Transverse colon (tissue), 4 donors: ENCODE measurements at regions not wholly inside any gene's neighbourhood (a gene's known extent, or its start where the extent isn't known, plus 50 kb on each side); places are given as distances from the start of the nearest gene placed in this dataset.
A peak's percentile ranks its signal among the peaks of the same experiment; 100 is the strongest.

ENCODE experiments used
- DNase-seq: peaks from one replicate; pipeline ENCODE4 v3.0.0-alpha.2; 2019
- H3K27ac ChIP-seq, 4 donors: fragments of 200-600 bp; sonication (generic); 2 replicates each; pipeline ENCODE4 v1.5.1; 2016 to 2018; ENCODE audit warnings: inconsistent platforms in 4 of 4
- H3K27me3 ChIP-seq: fragments of 200-600 bp; sonication (generic); 2 replicates; pipeline ENCODE4 v1.5.1; 2017; ENCODE audit warnings: inconsistent platforms
- H3K36me3 ChIP-seq, 4 donors: fragments of 200-600 bp; sonication (generic); 2 replicates each; pipeline ENCODE4 v1.5.1; 2017 to 2019; ENCODE audit warnings: inconsistent platforms in 4 of 4
- H3K4me1 ChIP-seq, 4 donors: fragments of 200-600 bp; sonication (generic); 2 replicates each; pipeline ENCODE4 v1.5.1; 2017 to 2020; ENCODE audit warnings: inconsistent platforms in 4 of 4
- H3K4me3 ChIP-seq, 4 donors: fragments of 200-600 bp; sonication (generic); 1 replicate in 1 of 4; 2 replicates in 3 of 4; pipeline versions ENCODE4 v1.5.1 to v1.6.1; 2017 to 2019; ENCODE audit warnings: inconsistent platforms in 4 of 4
- H3K9me3 ChIP-seq, 2 donors: fragments of 200-600 bp; sonication (generic); 2 replicates each; pipeline ENCODE4 v1.5.1; 2017 to 2019; ENCODE audit warnings: inconsistent platforms in 2 of 2
- EP300 ChIP-seq: sonication (generic); formaldehyde crosslinking; IDR thresholded peaks from one replicate; pipeline ENCODE4 v1.6.1; 2017; ENCODE audit warnings: antibody characterized with exemption, low read depth
- POLR2A ChIP-seq: fragments of 450-650 bp; IDR thresholded peaks from one replicate; pipeline ENCODE4 v1.6.1; 2016; ENCODE audit warnings: antibody characterized with exemption, mild to moderate bottlenecking, moderate library complexity
- POLR2AphosphoS5 ChIP-seq, 3 donors: sonication (generic); formaldehyde crosslinking; IDR thresholded peaks; one replicate each; pipeline ENCODE4 v1.6.1; 2016; ENCODE audit warnings: antibody characterized with exemption in 3 of 3
- WGBS, 2 donors: methylation state at CpG; one replicate each; pipeline ENCODE4 v1.1.5; 2018; ENCODE audit warnings: low coverage in 1 of 2; 5-methylcytosine and 5-hydroxymethylcytosine counted together
- in situ Hi-C, 4 donors: fragments of 200-750 bp; cut with MboI; loops; one replicate each; pipeline versions ENCODE4 v1.15.0 to v1.15.1; 2017; ENCODE audit warnings: low sequenced_read_pairs in 3 of 4, low pct_ligation_motif_present in 1 of 4, low pct_unique_long_range_greater_than_20kb in 1 of 4
- intact Hi-C: fragments of 100-400 bp; cut with DNase I; formaldehyde crosslinking; loops from one replicate; pipeline ENCODE4 v1.15.1; 2023; ENCODE audit warnings: low total_unique reads
- TF ChIP-seq, protein P1 (sequence below), 5 experiments: fragments of 200-600 bp in 3 of 5; fragments of 450-650 bp in 2 of 5; sonication (generic) in 3 of 5; IDR thresholded peaks; 1 replicate in 2 of 5; 2 replicates in 3 of 5; pipeline ENCODE4 v1.5.1; 2016 to 2017; ENCODE audit warnings: antibody characterized with exemption in 5 of 5, inconsistent platforms in 3 of 5, mild to moderate bottlenecking in 2 of 5, moderate library complexity in 1 of 5

DNA sequence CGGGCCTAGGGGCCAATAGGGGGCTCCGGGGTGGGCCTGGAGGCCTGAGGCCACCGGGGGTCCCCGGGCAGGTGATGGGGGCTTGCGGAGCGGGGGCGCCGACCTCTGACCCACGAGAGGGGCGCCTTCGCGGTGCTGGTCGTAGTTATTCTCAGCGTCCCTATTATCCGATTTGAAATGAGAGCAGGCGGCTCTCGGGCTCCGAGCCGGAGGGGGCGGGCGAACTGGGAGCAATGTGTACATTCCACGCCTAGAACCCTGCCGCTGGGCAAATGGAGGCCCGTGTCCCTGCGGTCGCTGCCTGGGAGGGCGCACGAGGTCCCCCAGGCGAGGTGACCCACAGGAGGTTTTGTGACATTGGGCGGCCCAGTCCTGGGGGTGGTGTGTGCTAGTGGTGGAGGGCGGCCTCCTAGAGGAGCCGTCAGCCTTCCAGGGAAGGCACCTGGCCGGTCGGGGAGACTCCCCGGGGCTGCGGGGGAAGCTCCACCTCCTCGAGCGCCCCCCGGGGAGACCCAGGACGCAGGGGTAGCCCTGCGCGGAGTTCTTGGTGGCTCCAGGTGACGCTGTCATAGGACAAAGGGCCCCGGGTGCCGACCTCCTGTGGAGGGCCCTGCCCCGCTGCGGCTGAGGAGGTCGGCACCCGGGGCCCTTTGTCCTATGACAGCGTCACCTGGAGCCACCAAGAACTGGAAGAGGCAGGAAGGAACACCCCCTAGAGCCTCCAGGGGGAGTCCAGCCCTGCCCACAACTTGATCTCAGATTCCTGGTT, 102.6 kb upstream of the PRKX start:
- peak overlapping the region; percentile 82 to 99 (median 86) for H3K4me3 ChIP-seq
- peaks cover 0 to 9% (median 6%) of the 10 kb centered on the region in 4 donors for H3K4me1 ChIP-seq
- TF ChIP-seq, protein P1, sequence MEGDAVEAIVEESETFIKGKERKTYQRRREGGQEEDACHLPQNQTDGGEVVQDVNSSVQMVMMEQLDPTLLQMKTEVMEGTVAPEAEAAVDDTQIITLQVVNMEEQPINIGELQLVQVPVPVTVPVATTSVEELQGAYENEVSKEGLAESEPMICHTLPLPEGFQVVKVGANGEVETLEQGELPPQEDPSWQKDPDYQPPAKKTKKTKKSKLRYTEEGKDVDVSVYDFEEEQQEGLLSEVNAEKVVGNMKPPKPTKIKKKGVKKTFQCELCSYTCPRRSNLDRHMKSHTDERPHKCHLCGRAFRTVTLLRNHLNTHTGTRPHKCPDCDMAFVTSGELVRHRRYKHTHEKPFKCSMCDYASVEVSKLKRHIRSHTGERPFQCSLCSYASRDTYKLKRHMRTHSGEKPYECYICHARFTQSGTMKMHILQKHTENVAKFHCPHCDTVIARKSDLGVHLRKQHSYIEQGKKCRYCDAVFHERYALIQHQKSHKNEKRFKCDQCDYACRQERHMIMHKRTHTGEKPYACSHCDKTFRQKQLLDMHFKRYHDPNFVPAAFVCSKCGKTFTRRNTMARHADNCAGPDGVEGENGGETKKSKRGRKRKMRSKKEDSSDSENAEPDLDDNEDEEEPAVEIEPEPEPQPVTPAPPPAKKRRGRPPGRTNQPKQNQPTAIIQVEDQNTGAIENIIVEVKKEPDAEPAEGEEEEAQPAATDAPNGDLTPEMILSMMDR (IDR thresholded peaks at IDR 0.05), result peak in 1 of 5 experiments; percentile 12
- TF ChIP-seq EP300 (no peak), POLR2A (peak; percentile 9), POLR2AphosphoS5 (IDR thresholded peaks at IDR 0.05) (no peak)
- no peaks in the 10 kb centered on the region for H3K36me3 ChIP-seq
- H3K9me3 ChIP-seq, result no peaks in the 10 kb centered on the region
- H3K27me3 ChIP-seq, result no peaks in the 10 kb centered on the region
- WGBS, 2 donors, result 1% methylated on average over 40 of the region's 50 CpGs; no CpG with 5 or more reads in 1 of the 2 donors
- H3K27ac ChIP-seq, result peak overlapping the region; percentile 97 to 99 (median 98)
- intact Hi-C loops (no loop called here), in situ Hi-C loops (loop anchor here in 1 of 4 donors (10.0 kb wide), 1 partner anchor 161 kb away; no protein-coding TSS in a partner anchor)
- DNase-seq, result peak; percentile 70

DNA sequence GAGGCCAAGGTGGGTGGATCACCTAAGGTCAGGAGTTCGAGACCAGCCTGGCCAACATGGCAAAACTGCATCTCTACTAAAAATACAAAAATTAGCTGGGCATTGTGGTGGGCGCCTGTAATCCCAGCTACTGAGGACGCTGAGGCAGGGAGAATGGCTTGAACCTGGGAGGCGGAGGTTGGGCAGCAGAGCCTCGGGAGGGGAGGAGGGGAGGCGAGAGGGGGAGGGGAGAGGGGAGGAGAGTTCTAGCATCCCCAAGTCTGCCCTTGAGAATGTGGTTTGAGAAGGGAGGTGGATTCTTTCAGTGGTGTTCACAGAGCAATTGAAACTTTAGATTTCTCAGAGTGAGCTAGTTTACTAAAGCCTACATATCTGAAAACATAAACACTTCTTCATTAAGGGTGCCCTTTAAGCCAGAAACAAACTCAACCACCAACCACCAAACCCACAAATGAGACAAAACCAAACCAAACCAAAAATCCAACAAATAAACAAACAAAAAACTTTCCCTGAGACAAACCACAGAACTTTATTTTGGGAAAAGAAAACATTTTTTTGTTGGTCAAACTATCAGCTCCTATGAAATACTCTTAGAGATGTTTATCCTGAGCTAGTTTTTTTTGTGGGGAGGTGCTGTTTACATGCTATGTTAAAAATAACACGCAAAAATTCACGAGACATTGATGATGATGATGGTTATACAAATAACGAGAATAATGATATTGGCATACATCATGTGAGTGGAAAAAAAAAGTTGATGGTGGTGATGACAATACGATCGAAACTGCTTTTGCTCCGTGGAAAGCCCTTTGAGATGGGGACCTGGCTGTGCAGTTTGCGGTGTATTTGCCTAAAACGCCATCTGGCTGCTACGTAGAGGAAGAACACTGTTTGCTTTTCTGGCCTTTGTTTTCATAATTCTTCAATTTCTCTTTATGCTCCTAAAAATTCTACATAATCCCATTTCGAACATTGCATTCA, 98.2 kb upstream of the PRKX start:
- in situ Hi-C loops, result loop anchor here in 1 of 4 donors (10.0 kb wide), 1 partner anchor 157 kb away; no protein-coding TSS in a partner anchor
- Histone ChIP-seq H3K9me3 (no peaks in the 10 kb centered on the region), H3K27ac (no peak overlapping the region), H3K4me1 (peaks cover 0 to 8% (median 3%) of the 10 kb centered on the region in 4 donors), H3K4me3 (no peak overlapping the region), H3K27me3 (peaks cover 8% of the 10 kb centered on the region), H3K36me3 (no peaks in the 10 kb centered on the region)
- peak; percentile 28 for DNase-seq
- TF ChIP-seq, protein P1 (IDR thresholded peaks at IDR 0.05), result peak in 4 of 5 experiments; percentile 5 to 48 (median 38)
- no peak for TF ChIP-seq POLR2A
- TF ChIP-seq EP300, result no peak
- TF ChIP-seq POLR2AphosphoS5 (IDR thresholded peaks at IDR 0.05), result no peak
- intact Hi-C loops, result loop anchor here (5.0 kb wide), 1 partner anchor 1634 kb away; no protein-coding TSS in a partner anchor
- WGBS, 2 donors, result 23 to 63% methylated on average over 7 to 16 of the region's 16 CpGs

DNA sequence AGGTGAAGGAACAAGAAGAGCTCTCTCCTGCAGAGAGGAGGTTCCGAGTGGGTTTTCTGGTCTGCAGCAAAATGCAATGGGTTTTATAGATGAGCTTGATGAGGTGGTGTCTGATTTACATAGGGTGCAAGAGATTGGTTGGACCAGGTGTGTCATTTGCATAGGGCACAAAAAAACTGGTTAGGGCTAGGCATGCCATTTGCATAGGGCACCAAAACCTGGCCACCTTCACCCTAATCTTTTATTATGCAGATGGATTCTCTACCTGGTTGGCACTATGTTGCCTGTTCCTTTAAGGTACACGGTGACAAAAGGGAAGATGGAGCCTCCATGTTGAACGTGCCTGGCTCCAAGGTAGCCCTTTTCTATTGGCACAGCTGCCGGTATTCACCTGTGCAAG, 94.5 kb upstream of the PRKX start:
- intact Hi-C loops, result no loop called here
- in situ Hi-C loops, result loop anchor here in 1 of 4 donors (10.0 kb wide), 1 partner anchor 153 kb away; no protein-coding TSS in a partner anchor
- no peak for DNase-seq
- TF ChIP-seq, protein P1 (IDR thresholded peaks at IDR 0.05), result no peak
- TF ChIP-seq POLR2AphosphoS5 (IDR thresholded peaks at IDR 0.05), result no peak
- no peak for TF ChIP-seq POLR2A
- Histone ChIP-seq H3K4me3 (no peak overlapping the region), H3K27me3 (peaks cover 9% of the 10 kb centered on the region), H3K9me3 (no peaks in the 10 kb centered on the region), H3K36me3 (no peaks in the 10 kb centered on the region), H3K27ac (no peak overlapping the region), H3K4me1 (no peaks in the 10 kb centered on the region)
- WGBS, 2 donors, result 41% methylated on average over 4 of the region's 4 CpGs; no CpG with 5 or more reads in 1 of the 2 donors

DNA sequence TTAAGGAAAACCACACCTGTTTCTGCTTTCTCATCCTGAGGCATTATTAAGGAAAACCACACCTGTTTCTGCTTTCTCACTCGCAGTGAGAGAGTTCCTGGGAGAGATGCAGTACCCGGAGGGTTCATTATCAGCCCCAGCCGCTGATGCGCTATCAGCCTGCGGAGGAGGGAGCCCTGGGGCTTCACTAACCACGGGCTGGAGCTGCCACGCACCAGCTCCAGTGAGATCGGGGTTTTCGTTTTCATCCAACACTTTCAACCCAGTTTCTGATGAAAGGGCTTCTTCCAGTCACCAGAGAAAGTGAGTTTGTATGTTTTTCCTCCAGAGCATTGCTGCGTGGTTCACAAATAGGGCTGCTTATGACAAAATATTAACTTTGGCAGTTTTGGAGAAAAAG, 93.2 kb upstream of the PRKX start:
- no peaks in the 10 kb centered on the region for H3K9me3 ChIP-seq
- 33% methylated on average over 10 of the region's 10 CpGs; no CpG with 5 or more reads in 1 of the 2 donors for WGBS, 2 donors
- in situ Hi-C loops, result loop anchor here in 1 of 4 donors (10.0 kb wide), 1 partner anchor 152 kb away; no protein-coding TSS in a partner anchor
- H3K4me1 ChIP-seq, result no peaks in the 10 kb centered on the region
- intact Hi-C loops, result no loop called here
- H3K27me3 ChIP-seq, result peaks cover 9% of the 10 kb centered on the region
- no peaks in the 10 kb centered on the region for H3K36me3 ChIP-seq
- H3K27ac ChIP-seq, result no peak overlapping the region
- DNase-seq, result no peak
- H3K4me3 ChIP-seq, result no peak overlapping the region
- TF ChIP-seq EP300, result no peak
- TF ChIP-seq, protein P1 (IDR thresholded peaks at IDR 0.05), result no peak
- no peak for TF ChIP-seq POLR2AphosphoS5 (IDR thresholded peaks at IDR 0.05)
- no peak for TF ChIP-seq POLR2A
